Endodermal cell (in vitro differentiated cells): ENCODE measurements at regions not wholly inside any gene's neighbourhood (a gene's known extent, or its start where the extent isn't known, plus 50 kb on each side); places are given as distances from the start of the nearest gene placed in this dataset.

Source experiments
- DNase-seq: peaks from one replicate; pipeline ENCODE4 v3.0.0-alpha.2; 2017
- H3K27ac ChIP-seq: 2 replicates; pipeline ENCODE4 v1.5.1; 2013; ENCODE audit warnings: mild to moderate bottlenecking, low read depth, low read length, moderate library complexity
- H3K27me3 ChIP-seq: 2 replicates; pipeline ENCODE4 v1.6.1; 2013; ENCODE audit warnings: mild to moderate bottlenecking, low read length, moderate library complexity; ENCODE audit not compliant: insufficient read depth, control insufficient read depth, poor library complexity, severe bottlenecking
- H3K36me3 ChIP-seq: 2 replicates; pipeline ENCODE4 v1.7.0; 2013; ENCODE audit warnings: mild to moderate bottlenecking, low read length, moderate library complexity; ENCODE audit not compliant: control insufficient read depth, insufficient read depth
- H3K4me1 ChIP-seq: one replicate; pipeline ENCODE4 v1.7.0; 2013; ENCODE audit warnings: low read length; ENCODE audit not compliant: control insufficient read depth, insufficient read depth
- H3K4me3 ChIP-seq: 2 replicates; pipeline ENCODE4 v1.5.1; 2013; ENCODE audit warnings: mild to moderate bottlenecking, low read length, moderate library complexity
- H3K9ac ChIP-seq: 2 replicates; pipeline ENCODE4 v1.6.1; 2013; ENCODE audit warnings: mild to moderate bottlenecking, low read length, moderate library complexity; ENCODE audit not compliant: poor library complexity, severe bottlenecking; ENCODE audit errors: extremely low read depth
- H3K9me3 ChIP-seq: 2 replicates; pipeline ENCODE4 v1.6.1; 2013; ENCODE audit warnings: mild to moderate bottlenecking, low read length, moderate library complexity; ENCODE audit not compliant: control insufficient read depth
- H3K27ac Mint-ChIP-seq: 2 replicates; pipeline ENCODE4 v1.8.0; 2020; ENCODE audit warnings: mixed read lengths
- H3K27me3 Mint-ChIP-seq: 2 replicates; pipeline ENCODE4 v1.8.0; 2021; ENCODE audit warnings: mild to moderate bottlenecking, mixed read lengths; ENCODE audit not compliant: insufficient read depth
- H3K36me3 Mint-ChIP-seq: 2 replicates; pipeline ENCODE4 v1.8.0; 2020; ENCODE audit warnings: low read depth, mixed read lengths
- H3K4me1 Mint-ChIP-seq: 2 replicates; pipeline ENCODE4 v1.8.0; 2020; ENCODE audit warnings: mixed read lengths
- H3K4me3 Mint-ChIP-seq: 2 replicates; pipeline ENCODE4 v1.8.0; 2020; ENCODE audit warnings: mild to moderate bottlenecking, moderate library complexity, mixed read lengths
- H3K9me3 Mint-ChIP-seq: 2 replicates; pipeline ENCODE4 v1.8.0; 2020; ENCODE audit warnings: mild to moderate bottlenecking, mixed read lengths
- WGBS, 2 experiments: methylation state at CpG; one replicate each; pipeline versions ENCODE4 v1.1.5 to v1.1.7; 2013; ENCODE audit warnings: missing lambda C conversion rate in 2 of 2, mixed read lengths in 1 of 2; ENCODE audit not compliant: insufficient coverage in 1 of 2, insufficient read length in 1 of 2; 5-methylcytosine and 5-hydroxymethylcytosine counted together
- TF ChIP-seq, protein P1 (sequence below): fragments of 200-600 bp; sonication (generic); conservative IDR thresholded peaks from 2 replicates; pipeline ENCODE4 v1.5.0; 2021; ENCODE audit warnings: antibody characterized with exemption, mild to moderate bottlenecking

DNA sequence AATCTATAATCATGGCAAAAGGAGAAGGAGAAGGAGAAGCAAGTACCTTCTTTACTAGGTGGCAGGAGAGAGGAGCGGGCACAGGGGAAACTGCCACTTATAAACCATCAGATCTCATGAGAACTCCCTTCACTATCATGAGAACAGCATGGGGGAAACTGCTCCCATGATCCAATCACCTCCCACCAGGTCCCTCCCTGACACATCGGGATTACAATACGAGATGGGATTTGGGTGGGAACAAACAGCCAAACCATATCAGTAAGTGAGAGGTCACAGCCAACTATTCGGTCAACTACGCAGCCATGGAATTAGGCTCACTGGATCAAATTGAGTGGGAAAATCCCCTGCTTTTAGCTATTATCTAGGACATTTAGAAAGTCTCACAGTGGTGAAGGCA lies 54.2 kb upstream of the STEAP1B start:
- H3K27me3 Mint-ChIP-seq: no peaks in the 10 kb centered on the region
- no peaks in the 10 kb centered on the region for H3K4me1 ChIP-seq
- H3K27me3 ChIP-seq: no peaks in the 10 kb centered on the region
- no peak overlapping the region for H3K4me3 Mint-ChIP-seq
- H3K9ac ChIP-seq: no peak overlapping the region
- H3K27ac ChIP-seq: no peak overlapping the region
- H3K36me3 ChIP-seq: no peaks in the 10 kb centered on the region
- H3K4me1 Mint-ChIP-seq: peaks cover 17% of the 10 kb centered on the region
- H3K36me3 Mint-ChIP-seq: peaks cover 18% of the 10 kb centered on the region
- H3K9me3 ChIP-seq: no peaks in the 10 kb centered on the region
- no peak overlapping the region for H3K4me3 ChIP-seq
- H3K9me3 Mint-ChIP-seq: no peaks in the 10 kb centered on the region
- 91 to 92% methylated on average over 4 to 5 of the region's 5 CpGs for WGBS, 2 experiments
- TF ChIP-seq, protein P1, sequence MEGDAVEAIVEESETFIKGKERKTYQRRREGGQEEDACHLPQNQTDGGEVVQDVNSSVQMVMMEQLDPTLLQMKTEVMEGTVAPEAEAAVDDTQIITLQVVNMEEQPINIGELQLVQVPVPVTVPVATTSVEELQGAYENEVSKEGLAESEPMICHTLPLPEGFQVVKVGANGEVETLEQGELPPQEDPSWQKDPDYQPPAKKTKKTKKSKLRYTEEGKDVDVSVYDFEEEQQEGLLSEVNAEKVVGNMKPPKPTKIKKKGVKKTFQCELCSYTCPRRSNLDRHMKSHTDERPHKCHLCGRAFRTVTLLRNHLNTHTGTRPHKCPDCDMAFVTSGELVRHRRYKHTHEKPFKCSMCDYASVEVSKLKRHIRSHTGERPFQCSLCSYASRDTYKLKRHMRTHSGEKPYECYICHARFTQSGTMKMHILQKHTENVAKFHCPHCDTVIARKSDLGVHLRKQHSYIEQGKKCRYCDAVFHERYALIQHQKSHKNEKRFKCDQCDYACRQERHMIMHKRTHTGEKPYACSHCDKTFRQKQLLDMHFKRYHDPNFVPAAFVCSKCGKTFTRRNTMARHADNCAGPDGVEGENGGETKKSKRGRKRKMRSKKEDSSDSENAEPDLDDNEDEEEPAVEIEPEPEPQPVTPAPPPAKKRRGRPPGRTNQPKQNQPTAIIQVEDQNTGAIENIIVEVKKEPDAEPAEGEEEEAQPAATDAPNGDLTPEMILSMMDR: no peak
- no peak for DNase-seq
- no peak overlapping the region for H3K27ac Mint-ChIP-seq

DNA sequence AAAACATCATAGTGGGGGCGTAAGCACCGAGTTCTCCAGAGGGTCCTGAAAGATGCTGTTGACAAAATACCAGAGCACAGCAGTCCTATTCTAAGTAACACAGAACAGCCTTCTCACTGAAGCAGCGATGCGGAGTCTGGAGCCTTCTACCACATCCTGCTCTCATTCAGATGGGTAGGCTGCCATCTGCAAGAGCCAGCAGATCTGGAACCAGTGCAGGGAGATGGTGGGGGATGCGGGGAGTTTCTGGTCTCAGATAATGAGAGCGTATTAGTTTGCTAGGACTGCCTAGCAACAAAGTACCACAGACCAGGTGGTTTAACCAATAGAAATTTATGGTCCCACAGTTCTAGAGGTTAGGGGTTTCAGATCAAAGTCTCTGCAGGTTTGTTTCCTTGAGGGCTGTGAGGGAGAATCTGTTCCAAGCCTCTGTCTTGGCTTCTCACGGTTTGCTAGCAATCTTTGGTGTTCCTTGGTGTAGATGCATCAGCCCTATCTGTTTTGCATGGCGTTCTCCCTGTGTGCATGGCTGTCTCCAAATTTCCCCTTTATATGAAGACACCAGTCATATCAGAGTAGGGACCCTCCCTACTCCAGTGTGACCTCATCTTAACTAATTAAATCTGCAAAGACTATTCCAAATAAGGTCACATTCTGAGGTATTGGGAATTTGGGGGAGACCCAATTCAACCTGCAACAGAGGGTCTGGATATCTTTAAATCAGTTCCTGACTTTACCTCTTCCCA lies 52.0 kb upstream of the STEAP1B start:
- no peak for DNase-seq
- H3K4me3 ChIP-seq: no peak overlapping the region
- no peak overlapping the region for H3K27ac Mint-ChIP-seq
- peaks cover 15% of the 10 kb centered on the region for H3K36me3 Mint-ChIP-seq
- no peaks in the 10 kb centered on the region for H3K36me3 ChIP-seq
- H3K4me3 Mint-ChIP-seq: no peak overlapping the region
- no peaks in the 10 kb centered on the region for H3K27me3 Mint-ChIP-seq
- no peaks in the 10 kb centered on the region for H3K4me1 ChIP-seq
- no peak overlapping the region for H3K27ac ChIP-seq
- H3K27me3 ChIP-seq: no peaks in the 10 kb centered on the region
- WGBS, 2 experiments: 92 to 97% methylated on average over 6 to 8 of the region's 8 CpGs
- H3K4me1 Mint-ChIP-seq: peaks cover 19% of the 10 kb centered on the region
- no peak overlapping the region for H3K9ac ChIP-seq
- TF ChIP-seq, protein P1: no peak
- H3K9me3 Mint-ChIP-seq: no peaks in the 10 kb centered on the region
- no peaks in the 10 kb centered on the region for H3K9me3 ChIP-seq

DNA sequence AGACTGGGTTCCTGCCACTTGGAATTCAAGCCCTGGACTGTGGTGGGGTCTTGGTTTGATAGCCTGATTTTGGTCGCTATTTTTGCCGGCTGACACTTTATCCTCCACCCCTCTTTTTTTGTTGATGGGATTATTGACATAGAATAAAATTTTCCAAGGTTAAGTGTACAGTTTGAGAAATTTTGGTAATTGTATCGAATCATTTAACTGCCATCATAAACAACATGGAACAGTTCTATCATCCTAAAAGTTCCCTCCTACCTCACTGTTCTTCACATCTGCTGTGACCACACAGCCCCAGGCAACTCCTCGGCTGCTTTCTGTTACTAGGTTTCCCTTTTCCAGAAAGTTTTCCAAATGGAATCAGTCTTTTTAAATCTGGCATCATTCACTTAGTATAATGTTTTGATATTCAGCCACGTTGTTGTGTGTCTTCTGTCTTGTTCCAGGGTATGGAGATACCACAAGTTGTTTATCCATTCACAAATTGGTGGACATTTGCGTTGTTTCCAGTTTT lies 50.6 kb upstream of the STEAP1B start:
- Histone ChIP-seq H3K9me3 (no peaks in the 10 kb centered on the region), H3K9ac (no peak overlapping the region), H3K36me3 (no peaks in the 10 kb centered on the region), H3K27me3 (no peaks in the 10 kb centered on the region), H3K27ac (no peak overlapping the region), H3K4me3 (peak overlapping the region; percentile 85), H3K4me1 (no peaks in the 10 kb centered on the region)
- 64 to 93% methylated on average over 3 to 6 of the region's 6 CpGs for WGBS, 2 experiments
- H3K27me3 Mint-ChIP-seq: no peaks in the 10 kb centered on the region
- peaks cover 11% of the 10 kb centered on the region for H3K36me3 Mint-ChIP-seq
- no peak for DNase-seq
- H3K9me3 Mint-ChIP-seq: no peaks in the 10 kb centered on the region
- peaks cover 17% of the 10 kb centered on the region for H3K4me1 Mint-ChIP-seq
- TF ChIP-seq, protein P1: no peak
- peak overlapping the region; percentile 87 for H3K4me3 Mint-ChIP-seq
- H3K27ac Mint-ChIP-seq: no peak overlapping the region
